DND-41 (cell line): ENCODE measurements at regions not wholly inside any gene's neighbourhood (a gene's known extent, or its start where the extent isn't known, plus 50 kb on each side); places are given as distances from the start of the nearest gene placed in this dataset.

ENCODE experiments used
- EZH2 ChIP-seq: IDR thresholded peaks from 3 replicates; pipeline ENCODE4 v1.6.1; 2012; ENCODE audit warnings: borderline replicate concordance, low read depth, mild to moderate bottlenecking, moderate library complexity, low read length, inconsistent platforms; ENCODE audit not compliant: severe bottlenecking
- TF ChIP-seq, protein P1 (sequence below): IDR thresholded peaks from 2 replicates; pipeline ENCODE4 v1.5.1; 2012; ENCODE audit warnings: borderline replicate concordance, low read length, moderate library complexity, mild to moderate bottlenecking; ENCODE audit not compliant: poor library complexity, severe bottlenecking; ENCODE audit errors: extremely low read depth

DNA sequence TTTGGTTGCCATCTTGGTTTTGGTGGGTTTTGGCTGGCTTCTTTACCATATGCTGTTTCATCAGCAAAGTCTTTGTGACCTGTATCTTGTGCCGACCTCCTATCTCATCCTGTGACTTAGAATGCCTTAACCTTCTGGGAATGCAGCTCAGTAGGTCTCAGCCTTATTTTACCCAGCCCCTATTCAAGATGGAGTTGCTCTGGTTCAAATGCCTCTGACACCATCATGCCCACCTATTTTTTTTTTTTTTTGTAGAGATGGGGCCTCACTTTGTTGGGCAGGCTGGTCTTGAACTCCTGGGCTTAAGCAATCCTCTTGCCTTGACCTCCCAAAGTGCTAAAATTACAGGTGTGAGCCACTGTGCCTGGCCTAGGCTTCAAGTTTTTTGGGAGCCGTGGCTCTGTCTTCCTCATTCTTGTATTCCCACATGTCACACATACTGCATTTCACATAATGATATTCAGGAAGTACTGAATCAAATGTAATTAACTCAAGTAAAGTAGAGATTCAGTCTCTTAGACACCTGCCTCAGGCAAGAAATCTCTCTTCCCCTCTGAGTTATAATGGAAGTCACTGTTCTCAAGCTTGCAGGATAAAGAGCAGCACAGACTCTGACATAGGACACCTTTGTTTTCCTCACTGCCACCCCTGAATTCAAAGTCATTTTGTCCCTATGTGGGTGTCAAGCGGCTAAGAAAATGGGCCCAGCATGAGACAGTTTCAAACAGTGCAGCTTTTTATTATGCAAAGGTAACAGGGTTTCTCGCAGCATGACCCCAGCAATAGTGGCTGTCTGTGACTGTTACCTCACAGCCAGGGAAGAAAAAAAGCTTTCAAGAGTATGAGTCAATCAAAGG is 159.0 kb downstream of the PTPN11 start:
- no peak for TF ChIP-seq EZH2
- TF ChIP-seq, protein P1, sequence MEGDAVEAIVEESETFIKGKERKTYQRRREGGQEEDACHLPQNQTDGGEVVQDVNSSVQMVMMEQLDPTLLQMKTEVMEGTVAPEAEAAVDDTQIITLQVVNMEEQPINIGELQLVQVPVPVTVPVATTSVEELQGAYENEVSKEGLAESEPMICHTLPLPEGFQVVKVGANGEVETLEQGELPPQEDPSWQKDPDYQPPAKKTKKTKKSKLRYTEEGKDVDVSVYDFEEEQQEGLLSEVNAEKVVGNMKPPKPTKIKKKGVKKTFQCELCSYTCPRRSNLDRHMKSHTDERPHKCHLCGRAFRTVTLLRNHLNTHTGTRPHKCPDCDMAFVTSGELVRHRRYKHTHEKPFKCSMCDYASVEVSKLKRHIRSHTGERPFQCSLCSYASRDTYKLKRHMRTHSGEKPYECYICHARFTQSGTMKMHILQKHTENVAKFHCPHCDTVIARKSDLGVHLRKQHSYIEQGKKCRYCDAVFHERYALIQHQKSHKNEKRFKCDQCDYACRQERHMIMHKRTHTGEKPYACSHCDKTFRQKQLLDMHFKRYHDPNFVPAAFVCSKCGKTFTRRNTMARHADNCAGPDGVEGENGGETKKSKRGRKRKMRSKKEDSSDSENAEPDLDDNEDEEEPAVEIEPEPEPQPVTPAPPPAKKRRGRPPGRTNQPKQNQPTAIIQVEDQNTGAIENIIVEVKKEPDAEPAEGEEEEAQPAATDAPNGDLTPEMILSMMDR = no peak
